Memory B cell (primary cell): ENCODE measurements at regions not wholly inside any gene's neighbourhood (a gene's known extent, or its start where the extent isn't known, plus 50 kb on each side); places are given as distances from the start of the nearest gene placed in this dataset.
"Not testable (repeated sequence)": the region's sequence is repeated elsewhere in the genome, so short reads cannot be mapped to it uniquely, and the experiment has no call there.

ENCODE experiments used
- ATAC-seq: fragments of 150-1000 bp; cut with Tn5 transposase; 2 replicates; pipeline ENCODE4 v1.10.0; 2021; ENCODE audit warnings: low read depth, mild to moderate bottlenecking, moderate library complexity
- DNase-seq, 2 donors: peaks; one replicate each; pipeline ENCODE4 v3.0.0; 2022; ENCODE audit warnings: low spot score in 2 of 2
- H3K27ac Mint-ChIP-seq: one replicate; pipeline ENCODE4 v1.8.0; 2022; ENCODE audit warnings: mild to moderate bottlenecking, moderate library complexity, mixed read lengths
- H3K27me3 Mint-ChIP-seq: one replicate; pipeline ENCODE4 v1.8.0; 2022; ENCODE audit warnings: mixed read lengths
- H3K36me3 Mint-ChIP-seq: one replicate; pipeline ENCODE4 v1.8.0; 2022; ENCODE audit warnings: mild to moderate bottlenecking, mixed read lengths
- H3K4me1 Mint-ChIP-seq: one replicate; pipeline ENCODE4 v1.8.0; 2022; ENCODE audit warnings: mixed read lengths
- H3K4me3 Mint-ChIP-seq: one replicate; pipeline ENCODE4 v1.8.0; 2022; ENCODE audit warnings: mild to moderate bottlenecking, moderate library complexity, mixed read lengths
- H3K9me3 Mint-ChIP-seq: one replicate; pipeline ENCODE4 v1.8.0; 2022; ENCODE audit warnings: mixed read lengths

GRCh38 chr15:62323353-62323890, 158.3 kb upstream of the C2CD4B start:
- ATAC-seq = no peak
- Mint-ChIP-seq H3K4me3 (no peak overlapping the region), H3K4me1 (no peaks in the 10 kb centered on the region), H3K27me3 (no peaks in the 10 kb centered on the region), H3K36me3 (no peaks in the 10 kb centered on the region), H3K27ac (no peak overlapping the region), H3K9me3 (no peaks in the 10 kb centered on the region)
- DNase-seq = no peak

DNA sequence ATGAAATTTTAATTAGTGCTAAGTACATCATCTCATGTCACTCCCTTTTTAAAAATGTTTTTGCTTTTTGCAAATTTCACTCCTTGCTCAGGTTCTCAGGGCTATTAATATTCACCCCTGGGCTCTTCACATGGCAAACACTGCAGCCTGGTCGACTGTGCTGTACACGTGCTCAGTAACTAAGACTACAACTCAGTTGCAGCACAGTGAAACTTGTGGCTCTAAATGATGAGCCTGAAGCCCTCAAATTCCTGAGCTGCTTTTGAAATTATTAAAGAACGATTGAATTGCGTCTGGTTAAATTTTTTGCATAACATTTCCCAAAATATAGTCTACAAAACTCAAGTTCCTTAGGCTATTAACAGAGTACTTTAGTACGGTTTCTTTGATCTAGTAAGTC, 159.3 kb upstream of the C2CD4B start:
- Mint-ChIP-seq H3K4me3 (no peak overlapping the region), H3K4me1 (no peaks in the 10 kb centered on the region), H3K27me3 (no peaks in the 10 kb centered on the region), H3K27ac (no peak overlapping the region), H3K36me3 (no peaks in the 10 kb centered on the region), H3K9me3 (no peaks in the 10 kb centered on the region)
- no peak for ATAC-seq
- DNase-seq = no peak

DNA sequence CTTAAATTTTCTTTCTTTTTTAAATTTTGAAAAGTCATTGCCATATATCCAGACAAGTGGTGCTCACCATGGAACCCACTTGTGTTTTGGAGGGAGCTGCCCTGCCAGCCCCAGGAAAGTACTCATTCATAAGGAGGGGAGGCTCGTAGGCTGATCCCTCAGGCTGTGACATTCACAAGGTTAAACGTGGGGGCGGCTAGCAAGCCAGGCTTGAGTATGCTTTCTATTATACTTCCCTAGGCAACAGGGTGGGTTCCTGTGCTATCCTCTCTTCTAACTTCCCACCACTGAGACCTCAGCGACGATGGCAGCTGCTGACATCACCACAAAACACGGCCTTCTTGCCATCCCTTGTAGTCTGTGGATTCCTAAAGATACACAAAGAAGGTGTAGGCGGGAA, 160.5 kb upstream of the C2CD4B start:
- no peak for DNase-seq
- Mint-ChIP-seq H3K9me3 (no peaks in the 10 kb centered on the region), H3K4me1 (no peaks in the 10 kb centered on the region), H3K36me3 (no peaks in the 10 kb centered on the region), H3K27ac (no peak overlapping the region), H3K4me3 (no peak overlapping the region), H3K27me3 (no peaks in the 10 kb centered on the region)
- no peak for ATAC-seq

- ATAC-seq (no peak), DNase-seq (no peak)
- Mint-ChIP-seq H3K27me3 (no peaks in the 10 kb centered on the region), H3K27ac (no peak overlapping the region), H3K9me3 (no peaks in the 10 kb centered on the region), H3K4me1 (no peaks in the 10 kb centered on the region), H3K4me3 (no peak overlapping the region), H3K36me3 (no peaks in the 10 kb centered on the region)
Observed at GRCh38 chr15:62326460-62327011, 161.5 kb upstream of the C2CD4B start.

GRCh38 chr15:62327406-62327805, 162.3 kb upstream of the C2CD4B start:
- ATAC-seq (no peak), DNase-seq (no peak)
- H3K4me3 Mint-ChIP-seq = no peak overlapping the region
- no peak overlapping the region for H3K27ac Mint-ChIP-seq
- H3K9me3 Mint-ChIP-seq = no peaks in the 10 kb centered on the region
- no peaks in the 10 kb centered on the region for H3K4me1 Mint-ChIP-seq
- no peaks in the 10 kb centered on the region for H3K36me3 Mint-ChIP-seq
- no peaks in the 10 kb centered on the region for H3K27me3 Mint-ChIP-seq

DNA sequence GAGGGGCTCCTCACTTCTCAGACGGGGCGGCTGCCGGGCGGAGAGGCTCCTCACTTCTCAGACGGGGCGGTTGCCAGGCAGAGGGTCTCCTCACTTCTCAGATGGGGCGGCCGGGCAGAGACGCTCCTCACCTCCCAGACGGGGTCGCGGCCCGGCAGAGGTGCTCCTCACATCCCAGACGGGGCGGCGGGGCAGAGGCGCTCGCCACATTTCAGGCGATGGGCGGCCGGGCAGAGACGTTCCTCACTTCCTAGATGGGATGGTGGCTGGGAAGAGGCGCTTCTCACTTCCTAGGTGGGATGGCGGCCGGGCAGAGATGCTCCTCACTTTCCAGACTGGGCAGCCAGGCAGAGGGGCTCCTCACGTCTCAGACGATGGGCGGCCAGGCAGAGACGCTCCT, 167.4 kb upstream of the C2CD4B start:
- H3K36me3 Mint-ChIP-seq, DNase-seq, H3K27ac Mint-ChIP-seq, H3K4me3 Mint-ChIP-seq, H3K27me3 Mint-ChIP-seq, H3K9me3 Mint-ChIP-seq, H3K4me1 Mint-ChIP-seq, ATAC-seq: not testable (repeated sequence)

GRCh38 chr15:62334536-62334935, 169.5 kb upstream of the C2CD4B start:
- ATAC-seq (no peak), DNase-seq (no peak)
- H3K4me3 Mint-ChIP-seq = no peak overlapping the region
- peaks cover 1% of the 10 kb centered on the region for H3K27me3 Mint-ChIP-seq
- H3K36me3 Mint-ChIP-seq = no peaks in the 10 kb centered on the region
- no peaks in the 10 kb centered on the region for H3K4me1 Mint-ChIP-seq
- H3K9me3 Mint-ChIP-seq = no peaks in the 10 kb centered on the region
- no peak overlapping the region for H3K27ac Mint-ChIP-seq

DNA sequence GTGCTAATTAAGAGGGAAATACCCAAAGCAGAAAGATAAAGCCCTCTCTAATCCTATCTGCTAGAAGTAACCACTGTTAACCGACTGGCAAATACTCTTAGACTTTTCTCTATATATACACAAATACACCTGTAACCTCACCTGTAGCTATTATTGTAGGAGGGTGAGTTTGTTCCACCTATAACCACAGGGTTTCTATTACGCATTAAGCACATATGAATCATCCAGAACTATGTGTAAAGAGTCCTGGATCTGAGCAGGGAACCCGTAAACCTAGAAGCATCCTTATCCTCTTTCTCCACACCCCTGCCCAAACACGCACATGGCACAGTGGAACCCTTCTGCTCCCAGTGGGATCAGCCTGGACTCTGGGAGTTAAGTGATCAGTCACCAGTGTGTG, 172.8 kb upstream of the C2CD4B start:
- Mint-ChIP-seq H3K36me3 (no peaks in the 10 kb centered on the region), H3K4me1 (no peaks in the 10 kb centered on the region), H3K27ac (no peak overlapping the region), H3K4me3 (no peak overlapping the region), H3K27me3 (peaks cover 3% of the 10 kb centered on the region), H3K9me3 (no peaks in the 10 kb centered on the region)
- no peak for ATAC-seq
- DNase-seq = no peak

DNA sequence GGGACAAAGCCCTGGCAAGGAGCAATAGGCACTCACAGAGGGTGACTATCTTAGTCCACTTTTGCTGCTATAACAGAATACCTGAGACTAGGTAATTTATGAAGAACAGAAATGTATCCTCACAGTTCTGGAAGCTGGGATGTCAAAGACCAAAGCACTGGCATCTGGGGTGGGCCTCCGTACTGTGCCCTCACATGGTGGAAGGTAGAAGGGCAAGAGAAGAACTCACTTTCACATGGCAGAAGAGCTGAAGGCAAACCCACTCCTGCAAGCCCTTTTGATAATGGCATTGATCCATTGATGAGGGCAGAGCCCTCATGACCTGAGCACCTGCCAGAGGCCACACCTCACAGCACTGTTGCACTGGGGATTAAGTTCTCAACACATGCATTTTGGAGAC, 173.4 kb upstream of the C2CD4B start:
- Mint-ChIP-seq H3K9me3 (no peaks in the 10 kb centered on the region), H3K36me3 (no peaks in the 10 kb centered on the region), H3K27ac (no peak overlapping the region), H3K4me1 (no peaks in the 10 kb centered on the region), H3K27me3 (peaks cover 3% of the 10 kb centered on the region), H3K4me3 (no peak overlapping the region)
- no peak for ATAC-seq
- DNase-seq = no peak

- ATAC-seq (no peak), DNase-seq (no peak)
- no peaks in the 10 kb centered on the region for H3K36me3 Mint-ChIP-seq
- H3K4me3 Mint-ChIP-seq = no peak overlapping the region
- peaks cover 3% of the 10 kb centered on the region for H3K9me3 Mint-ChIP-seq
- H3K27me3 Mint-ChIP-seq = peaks cover 9% of the 10 kb centered on the region
- no peak overlapping the region for H3K27ac Mint-ChIP-seq
- H3K4me1 Mint-ChIP-seq = peaks cover 3% of the 10 kb centered on the region
Observed at GRCh38 chr15:62342959-62343358, 177.9 kb upstream of the C2CD4B start.

DNA sequence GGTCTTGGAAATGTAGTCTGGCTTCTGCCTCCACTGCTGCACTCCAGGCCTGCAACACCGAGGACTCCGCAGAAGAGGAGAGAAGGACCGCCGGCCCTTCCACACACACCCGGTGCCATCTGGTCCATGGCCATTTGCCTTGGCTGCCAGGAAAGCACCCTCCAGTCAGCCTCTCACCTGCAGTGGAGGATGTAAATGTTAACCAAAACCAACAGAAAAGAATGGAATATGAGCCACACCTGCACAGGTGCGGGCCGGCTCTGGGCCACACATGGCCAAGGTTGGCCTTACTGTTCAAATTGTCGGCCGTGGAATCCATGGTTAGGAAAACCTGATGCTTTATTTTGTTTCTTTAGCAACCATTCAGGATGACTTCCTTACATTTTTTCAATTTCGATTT, 178.3 kb upstream of the C2CD4B start:
- H3K36me3 Mint-ChIP-seq = no peaks in the 10 kb centered on the region
- DNase-seq (no peak), ATAC-seq (no peak)
- H3K9me3 Mint-ChIP-seq = peaks cover 3% of the 10 kb centered on the region
- no peak overlapping the region for H3K27ac Mint-ChIP-seq
- H3K4me1 Mint-ChIP-seq = peaks cover 3% of the 10 kb centered on the region
- H3K27me3 Mint-ChIP-seq = peaks cover 9% of the 10 kb centered on the region
- H3K4me3 Mint-ChIP-seq = no peak overlapping the region

DNA sequence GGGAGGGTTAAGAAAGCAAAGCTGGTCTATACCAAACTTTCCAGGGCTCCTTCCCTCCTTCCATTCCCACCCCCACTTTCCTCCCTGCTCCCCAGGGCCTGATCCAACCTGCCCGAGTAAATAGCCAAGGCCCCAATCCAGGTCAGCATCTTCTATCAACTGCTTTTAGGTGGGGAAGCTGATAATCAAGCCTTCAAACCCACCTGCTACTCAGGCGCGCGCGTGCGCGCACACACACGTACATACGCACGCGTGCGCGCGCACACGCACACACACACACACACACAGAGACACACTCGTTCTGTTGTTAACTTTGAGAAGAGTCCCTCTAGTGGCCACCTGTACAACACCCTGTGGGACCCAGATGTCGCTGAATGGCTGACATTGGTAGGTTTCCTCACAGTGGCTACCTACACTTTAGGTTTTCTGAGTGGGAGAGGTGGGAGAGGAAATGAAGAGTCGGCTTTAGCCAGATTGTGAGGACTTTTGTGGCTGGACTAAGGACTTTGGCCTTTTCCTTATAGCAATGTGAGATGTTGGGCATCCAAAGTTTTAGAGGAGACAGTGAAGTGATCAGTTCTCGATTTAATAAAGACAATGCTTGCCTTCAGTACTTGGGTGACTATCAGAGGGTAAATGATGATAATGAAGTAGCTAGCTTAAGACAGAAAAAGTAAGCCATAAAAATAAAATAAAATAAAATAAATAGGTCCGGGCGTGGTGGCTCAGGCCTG, 179.9 kb upstream of the C2CD4B start:
- H3K36me3 Mint-ChIP-seq = no peaks in the 10 kb centered on the region
- ATAC-seq (peak; percentile 80), DNase-seq (no peak)
- H3K9me3 Mint-ChIP-seq = peaks cover 3% of the 10 kb centered on the region
- H3K27ac Mint-ChIP-seq = peak overlapping the region; percentile 64
- peaks cover 3% of the 10 kb centered on the region for H3K4me1 Mint-ChIP-seq
- peaks cover 8% of the 10 kb centered on the region for H3K27me3 Mint-ChIP-seq
- H3K4me3 Mint-ChIP-seq = peak overlapping the region; percentile 74

- Mint-ChIP-seq H3K4me1 (peaks cover 3% of the 10 kb centered on the region), H3K27ac (no peak overlapping the region), H3K36me3 (no peaks in the 10 kb centered on the region), H3K4me3 (no peak overlapping the region), H3K9me3 (peaks cover 3% of the 10 kb centered on the region), H3K27me3 (peaks cover 6% of the 10 kb centered on the region)
- DNase-seq (no peak), ATAC-seq (no peak)
Observed at GRCh38 chr15:62346168-62346567, 181.1 kb upstream of the C2CD4B start.

- peaks cover 11% of the 10 kb centered on the region for H3K27me3 Mint-ChIP-seq
- peaks cover 3% of the 10 kb centered on the region for H3K4me1 Mint-ChIP-seq
- no peak overlapping the region for H3K4me3 Mint-ChIP-seq
- no peak overlapping the region for H3K27ac Mint-ChIP-seq
- ATAC-seq = no peak
- no peak for DNase-seq
- no peaks in the 10 kb centered on the region for H3K36me3 Mint-ChIP-seq
- peaks cover 3% of the 10 kb centered on the region for H3K9me3 Mint-ChIP-seq
Observed at GRCh38 chr15:62348118-62348517, 183.0 kb upstream of the C2CD4B start.

GRCh38 chr15:62348623-62349022, 183.5 kb upstream of the C2CD4B start:
- H3K4me3 Mint-ChIP-seq = no peak overlapping the region
- no peak for ATAC-seq
- no peaks in the 10 kb centered on the region for H3K36me3 Mint-ChIP-seq
- no peak overlapping the region for H3K27ac Mint-ChIP-seq
- no peak for DNase-seq
- H3K9me3 Mint-ChIP-seq = peaks cover 3% of the 10 kb centered on the region
- H3K4me1 Mint-ChIP-seq = peaks cover 3% of the 10 kb centered on the region
- peaks cover 12% of the 10 kb centered on the region for H3K27me3 Mint-ChIP-seq
